ENCODE measurements at regions not wholly inside any gene's neighbourhood (a gene's known extent, or its start where the extent isn't known, plus 50 kb on each side); places are given as distances from the start of the nearest gene placed in this dataset.
"Not testable (repeated sequence)": the region's sequence is repeated elsewhere in the genome, so short reads cannot be mapped to it uniquely, and the experiment has no call there.

GRCh38 chr4:17020901-17021300 lies 122.5 kb upstream of the LDB2 start:
- WGBS, 2 donors = 74 to 83% methylated on average over 4 of the region's 4 CpGs
- intact Hi-C loops (cut with DNase I) = no loop called here
- H3K4me1 ChIP-seq = no peaks in the 10 kb centered on the region
- no peaks in the 10 kb centered on the region for H3K27me3 ChIP-seq
- TF ChIP-seq POLR2A (IDR thresholded peaks at IDR 0.05) = no peak
- TF ChIP-seq POLR2AphosphoS5 (IDR thresholded peaks at IDR 0.05) = no peak
- no peak for TF ChIP-seq EP300 (IDR thresholded peaks at IDR 0.05)
- no peak for TF ChIP-seq CTCF (IDR thresholded peaks at IDR 0.05)
- H3K9me3 ChIP-seq = peaks cover 0 to 3% (median 0%) of the 10 kb centered on the region in 4 donors
- no peak overlapping the region for H3K27ac ChIP-seq
- no peak for DNase-seq
- no peaks in the 10 kb centered on the region for H3K36me3 ChIP-seq
- H3K4me3 ChIP-seq = no peak overlapping the region

- TF ChIP-seq CTCF (IDR thresholded peaks at IDR 0.05) (no peak), POLR2A (IDR thresholded peaks at IDR 0.05) (no peak), POLR2AphosphoS5 (IDR thresholded peaks at IDR 0.05) (no peak), EP300 (IDR thresholded peaks at IDR 0.05) (no peak)
- peaks cover 0 to 3% (median 0%) of the 10 kb centered on the region in 4 donors for H3K9me3 ChIP-seq
- no peak overlapping the region for H3K4me3 ChIP-seq
- no peaks in the 10 kb centered on the region for H3K36me3 ChIP-seq
- WGBS, 2 donors = 94 to 96% methylated on average over 1 of the region's 1 CpG
- no peak for DNase-seq
- no peaks in the 10 kb centered on the region for H3K27me3 ChIP-seq
- H3K4me1 ChIP-seq = no peaks in the 10 kb centered on the region
- no peak overlapping the region for H3K27ac ChIP-seq
- intact Hi-C loops (cut with DNase I) = no loop called here
These were observed 122.0 kb upstream of the LDB2 start for GRCh38 chr4:17020451-17020850.

- intact Hi-C loops (cut with DNase I); H3K9me3 ChIP-seq; H3K27ac ChIP-seq; H3K4me1 ChIP-seq; DNase-seq; H3K4me3 ChIP-seq; H3K36me3 ChIP-seq; H3K27me3 ChIP-seq: not testable (repeated sequence)
- WGBS, 2 donors = 84 to 93% methylated on average over 1 of the region's 1 CpG
These were observed 120.2 kb upstream of the LDB2 start for GRCh38 chr4:17018621-17019020.

GRCh38 chr4:17018013-17018412 lies 119.6 kb upstream of the LDB2 start:
- Histone ChIP-seq H3K27ac (no peak overlapping the region), H3K4me1 (no peaks in the 10 kb centered on the region), H3K36me3 (no peaks in the 10 kb centered on the region), H3K4me3 (no peak overlapping the region), H3K9me3 (peaks cover 0 to 2% (median 0%) of the 10 kb centered on the region in 4 donors), H3K27me3 (no peaks in the 10 kb centered on the region)
- intact Hi-C loops (cut with DNase I) = no loop called here
- DNase-seq = no peak
- TF ChIP-seq EP300 (IDR thresholded peaks at IDR 0.05) = no peak
- TF ChIP-seq POLR2AphosphoS5 (IDR thresholded peaks at IDR 0.05) = no peak
- TF ChIP-seq CTCF (IDR thresholded peaks at IDR 0.05) = no peak
- no peak for TF ChIP-seq POLR2A (IDR thresholded peaks at IDR 0.05)
- WGBS, 2 donors = 60 to 77% methylated on average over 3 of the region's 3 CpGs

GRCh38 chr4:17013382-17014006 lies 115.0 kb upstream of the LDB2 start:
- H3K9me3 ChIP-seq = no peaks in the 10 kb centered on the region
- intact Hi-C loops (cut with DNase I) = no loop called here

More at GRCh38 chr4:17013382-17014006, 115.0 kb upstream of the LDB2 start:
- Histone ChIP-seq H3K27ac (no peak overlapping the region), H3K4me3 (no peak overlapping the region), H3K27me3 (no peaks in the 10 kb centered on the region), H3K36me3 (no peaks in the 10 kb centered on the region), H3K4me1 (no peaks in the 10 kb centered on the region)
- no peak for DNase-seq
- 67 to 86% methylated on average over 4 of the region's 4 CpGs for WGBS, 2 donors
- TF ChIP-seq EP300 (IDR thresholded peaks at IDR 0.05) = no peak
- no peak for TF ChIP-seq POLR2A (IDR thresholded peaks at IDR 0.05)
- TF ChIP-seq POLR2AphosphoS5 (IDR thresholded peaks at IDR 0.05) = no peak
- TF ChIP-seq CTCF (IDR thresholded peaks at IDR 0.05) = no peak

Data from sigmoid colon (tissue), 6 donors.